NCI-H774 (cell line): ENCODE measurements at regions not wholly inside any gene's neighbourhood (a gene's known extent, or its start where the extent isn't known, plus 50 kb on each side); places are given as distances from the start of the nearest gene placed in this dataset.

Source experiments
- DNase-seq: peaks from one replicate; lab custom pipeline; 2025; lab: John Stamatoyannopoulos, UW

DNA sequence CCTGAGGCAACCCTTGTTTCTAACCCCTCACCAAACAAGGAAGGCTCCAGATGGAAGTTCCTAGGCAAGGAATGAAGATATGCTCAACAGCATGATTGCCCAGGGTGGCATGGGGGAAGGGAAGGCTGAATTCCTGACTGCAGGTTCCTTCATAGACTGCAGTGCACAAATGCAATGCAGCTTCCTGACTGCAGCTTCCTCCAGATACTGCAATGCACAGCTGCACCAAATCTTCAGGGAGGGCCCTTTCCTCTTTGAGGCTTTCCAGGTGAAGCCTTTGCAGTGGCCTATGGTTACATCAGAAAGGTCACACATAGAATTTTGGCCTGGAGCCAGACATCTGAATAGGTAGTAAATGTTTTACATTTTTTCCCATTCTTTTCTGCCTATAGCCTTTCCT, 58.8 kb upstream of the DYNAP start:
- DNase-seq = no peak

DNA sequence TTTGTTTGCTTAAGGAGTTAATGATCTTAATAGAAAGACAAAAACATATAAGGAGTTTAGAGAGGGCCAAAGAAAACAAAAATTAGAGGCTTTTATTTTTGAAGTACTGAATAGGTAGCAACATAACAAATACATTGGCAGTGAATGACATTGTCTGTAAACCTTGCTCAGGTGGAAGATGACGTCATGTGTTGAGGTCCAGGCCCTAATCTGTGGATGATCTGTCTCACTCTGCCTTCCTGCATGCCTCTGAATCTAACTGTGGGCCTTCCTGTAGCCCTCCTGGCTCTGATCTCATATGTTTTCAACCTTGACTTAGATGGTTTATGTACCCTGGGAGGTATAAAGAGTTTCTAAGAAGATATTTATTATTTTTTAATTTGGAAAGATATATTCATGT, 58.1 kb upstream of the DYNAP start:
- DNase-seq = no peak
